H9 (cell line): ENCODE measurements at regions not wholly inside any gene's neighbourhood (a gene's known extent, or its start where the extent isn't known, plus 50 kb on each side); places are given as distances from the start of the nearest gene placed in this dataset.

Experiments used
- DNase-seq: peaks from one replicate; pipeline ENCODE4 v3.0.0-alpha.2; 2017
- H2AFZ ChIP-seq: one replicate; pipeline ENCODE4 v1.6.1; 2013; ENCODE audit warnings: mild to moderate bottlenecking, low read length, control low read depth, moderate library complexity
- H2AK5ac ChIP-seq: 2 replicates; pipeline ENCODE4 v1.6.1; 2013; ENCODE audit warnings: low read length, control low read depth, mixed read lengths; ENCODE audit not compliant: insufficient read length
- H2BK120ac ChIP-seq: one replicate; pipeline ENCODE4 v1.6.1; 2013; ENCODE audit warnings: low read depth, mild to moderate bottlenecking, low read length, control low read depth, inconsistent platforms; ENCODE audit not compliant: poor library complexity, severe bottlenecking
- H2BK12ac ChIP-seq: 2 replicates; pipeline ENCODE4 v1.6.1; 2013; ENCODE audit warnings: low read length, control low read depth, mixed read lengths, low read depth; ENCODE audit not compliant: insufficient read length
- H2BK15ac ChIP-seq: 2 replicates; pipeline ENCODE4 v1.6.1; 2013; ENCODE audit warnings: low read depth, low read length, control low read depth
- H2BK20ac ChIP-seq: one replicate; pipeline ENCODE4 v1.6.1; 2013; ENCODE audit warnings: low read depth, mild to moderate bottlenecking, low read length, control low read depth, inconsistent platforms; ENCODE audit not compliant: poor library complexity, severe bottlenecking
- H2BK5ac ChIP-seq: 2 replicates; pipeline ENCODE4 v1.6.1; 2013; ENCODE audit warnings: low read length, control low read depth, mixed read lengths; ENCODE audit not compliant: insufficient read length
- H3K14ac ChIP-seq: 2 replicates; pipeline ENCODE4 v1.6.1; 2013; ENCODE audit warnings: low read length, control low read depth; ENCODE audit not compliant: insufficient read depth
- H3K18ac ChIP-seq: 2 replicates; pipeline ENCODE4 v1.6.1; 2013; ENCODE audit warnings: low read depth, mild to moderate bottlenecking, mixed read lengths, low read length, control low read depth; ENCODE audit not compliant: insufficient read length
- H3K23ac ChIP-seq: 2 replicates; pipeline ENCODE4 v1.6.1; 2013; ENCODE audit warnings: low read length, control low read depth, mixed read lengths, low read depth; ENCODE audit not compliant: insufficient read length
- H3K23me2 ChIP-seq: 2 replicates; pipeline ENCODE4 v1.6.1; 2013; ENCODE audit warnings: low read depth, mild to moderate bottlenecking, mixed read lengths, low read length, control low read depth; ENCODE audit not compliant: insufficient read length, poor library complexity, severe bottlenecking
- H3K27ac ChIP-seq: 2 replicates; pipeline ENCODE4 v1.5.1; 2013; ENCODE audit warnings: low read length, control low read depth, mixed read lengths, low read depth; ENCODE audit not compliant: insufficient read length
- H3K27me3 ChIP-seq: 2 replicates; pipeline ENCODE4 v1.6.1; 2013; ENCODE audit warnings: low read length, control low read depth, inconsistent platforms; ENCODE audit not compliant: insufficient read depth
- H3K4ac ChIP-seq: 2 replicates; pipeline ENCODE4 v1.6.1; 2013; ENCODE audit warnings: low read depth, mild to moderate bottlenecking, control low read depth, inconsistent platforms, low read length, moderate library complexity
- H3K4me1 ChIP-seq: 2 replicates; pipeline ENCODE4 v1.6.1; 2013; ENCODE audit warnings: low read length, control low read depth, inconsistent platforms; ENCODE audit not compliant: insufficient read depth
- H3K4me2 ChIP-seq: 2 replicates; pipeline ENCODE4 v1.6.1; 2013; ENCODE audit warnings: low read length, control low read depth, mixed read lengths; ENCODE audit not compliant: insufficient read length, insufficient read depth
- H3K56ac ChIP-seq: 2 replicates; pipeline ENCODE4 v1.6.1; 2013; ENCODE audit warnings: low read depth, mild to moderate bottlenecking, mixed read lengths, low read length, control low read depth; ENCODE audit not compliant: insufficient read length
- H3K79me1 ChIP-seq: 2 replicates; pipeline ENCODE4 v1.6.1; 2013; ENCODE audit warnings: low read depth, mild to moderate bottlenecking, moderate library complexity, low read length, control low read depth, inconsistent platforms; ENCODE audit not compliant: insufficient read depth, poor library complexity, severe bottlenecking
- H3K79me2 ChIP-seq: 2 replicates; pipeline ENCODE4 v1.6.1; 2013; ENCODE audit warnings: low read length, control low read depth, inconsistent platforms; ENCODE audit not compliant: insufficient read depth
- H3K9ac ChIP-seq: 2 replicates; pipeline ENCODE4 v1.6.1; 2013; ENCODE audit warnings: low read length, control low read depth, mixed read lengths; ENCODE audit not compliant: insufficient read length; ENCODE audit errors: extremely low read depth
- H3K9me3 ChIP-seq: one replicate; pipeline ENCODE4 v1.6.1; 2013; ENCODE audit warnings: low read depth, low read length, inconsistent platforms; ENCODE audit not compliant: control insufficient read depth
- H3T11ph ChIP-seq: one replicate; pipeline ENCODE4 v1.6.1; 2013; ENCODE audit warnings: mild to moderate bottlenecking, low read length, control low read depth, inconsistent platforms
- H4K20me1 ChIP-seq: one replicate; pipeline ENCODE4 v1.6.1; 2013; ENCODE audit not compliant: control insufficient read depth, insufficient read length, insufficient read depth
- H4K5ac ChIP-seq: 2 replicates; pipeline ENCODE4 v1.6.1; 2013; ENCODE audit warnings: low read depth, mild to moderate bottlenecking, mixed read lengths, low read length, control low read depth; ENCODE audit not compliant: insufficient read length
- H4K8ac ChIP-seq: replicated peaks from 2 replicates; pipeline ENCODE4 v1.6.1; 2013; ENCODE audit warnings: low read length, control low read depth, mixed read lengths, low read depth; ENCODE audit not compliant: insufficient read length
- H4K91ac ChIP-seq: 2 replicates; pipeline ENCODE4 v1.6.1; 2013; ENCODE audit warnings: low read depth, mild to moderate bottlenecking, moderate library complexity, mixed read lengths, low read length, control low read depth; ENCODE audit not compliant: insufficient read length
- H3K27ac Mint-ChIP-seq, 3 experiments: 2 replicates in 2 of 3; 3 replicates in 1 of 3; pipeline ENCODE4 v1.8.0; 2020 to 2021; ENCODE audit warnings: mixed read lengths in 3 of 3, mild to moderate bottlenecking in 1 of 3, moderate library complexity in 1 of 3
- H3K27me3 Mint-ChIP-seq: 2 replicates; pipeline ENCODE4 v1.8.0; 2021; ENCODE audit warnings: low read depth, mild to moderate bottlenecking, moderate library complexity, mixed read lengths
- H3K36me3 Mint-ChIP-seq, 3 experiments: 2 replicates in 2 of 3; 3 replicates in 1 of 3; pipeline ENCODE4 v1.8.0; 2020 to 2021; ENCODE audit warnings: low read depth in 3 of 3, mixed read lengths in 3 of 3; ENCODE audit not compliant: insufficient read depth in 1 of 3
- H3K4me1 Mint-ChIP-seq, 2 experiments: 2 replicates each; pipeline ENCODE4 v1.8.0; 2020; ENCODE audit warnings: mixed read lengths in 2 of 2
- H3K4me3 Mint-ChIP-seq, 2 experiments: 2 replicates in 1 of 2; 3 replicates in 1 of 2; pipeline ENCODE4 v1.8.0; 2020 to 2021; ENCODE audit warnings: mild to moderate bottlenecking in 2 of 2, mixed read lengths in 2 of 2, moderate library complexity in 1 of 2
- H3K9me3 Mint-ChIP-seq, 2 experiments: 2 replicates in 1 of 2; 3 replicates in 1 of 2; pipeline ENCODE4 v1.8.0; 2020; ENCODE audit warnings: mild to moderate bottlenecking in 2 of 2, mixed read lengths in 2 of 2, moderate library complexity in 1 of 2
- WGBS: extraction: QIAGEN DNeasy Blood & Tissue Kit; methylation state at CpG from one replicate; pipeline ENCODE4 v1.1.7; 2013; ENCODE audit warnings: missing lambda C conversion rate, low lambda C conversion rate, mixed read lengths; ENCODE audit not compliant: insufficient read length; ENCODE audit errors: extremely low coverage; 5-methylcytosine and 5-hydroxymethylcytosine counted together
- TF ChIP-seq, protein P1 (sequence below): fragments of 200-600 bp; sonication (generic); conservative IDR thresholded peaks from 3 replicates; pipeline ENCODE4 v1.8.0; 2021; ENCODE audit warnings: antibody characterized with exemption, mild to moderate bottlenecking

DNA sequence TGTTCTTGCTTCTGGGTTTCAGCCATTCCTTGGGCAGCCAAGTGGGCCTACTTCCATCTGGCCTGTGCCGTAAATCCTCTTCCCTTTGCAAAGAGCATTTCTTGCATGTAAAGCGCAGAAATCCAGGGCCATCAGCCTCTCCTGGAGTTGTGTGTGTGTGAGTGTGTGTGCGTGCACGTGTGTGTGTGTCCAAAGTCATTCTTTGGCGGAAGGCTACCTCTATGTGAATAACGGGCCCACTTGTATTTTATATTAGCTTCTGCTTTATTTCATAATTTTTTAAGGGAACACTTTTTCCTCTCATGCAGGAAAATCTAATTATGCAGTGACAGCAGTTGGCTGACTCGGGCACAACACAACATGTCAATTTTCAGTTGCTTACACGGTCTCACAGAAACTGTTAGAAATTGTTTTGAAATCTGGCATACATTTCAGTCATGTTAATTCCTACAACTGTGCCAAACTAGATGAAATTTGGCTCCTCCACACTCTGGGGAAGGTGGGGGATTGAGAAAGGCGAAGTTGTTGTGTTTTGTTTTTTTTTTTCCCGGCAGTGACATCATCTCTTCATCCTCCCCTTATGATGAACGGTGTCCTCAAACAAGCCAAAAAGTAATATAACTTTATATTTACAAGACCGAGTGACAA is 223.7 kb upstream of the TSHZ2 start:
- H3K9me3 ChIP-seq, result no peaks in the 10 kb centered on the region
- Mint-ChIP-seq H3K27me3 (no peaks in the 10 kb centered on the region; the same call in 1 of the 2 replicates), H3K36me3 (no peaks in the 10 kb centered on the region), H3K4me1 (peaks cover 16 to 18% of the 10 kb centered on the region in 2 experiments), H3K27ac (no peak overlapping the region), H3K9me3 (no peaks in the 10 kb centered on the region), H3K4me3 (no peak overlapping the region)
- no peak overlapping the region for H3K4me2 ChIP-seq
- DNase-seq, result no peak
- no peak overlapping the region for H2AK5ac ChIP-seq
- H3K23me2 ChIP-seq, result no peaks in the 10 kb centered on the region
- H3K4me1 ChIP-seq, result no peaks in the 10 kb centered on the region
- H3K27me3 ChIP-seq, result no peaks in the 10 kb centered on the region
- H4K91ac ChIP-seq, result no peak overlapping the region
- no peak overlapping the region for H3K23ac ChIP-seq
- no peak overlapping the region for H2BK120ac ChIP-seq
- no peak overlapping the region for H2AFZ ChIP-seq
- TF ChIP-seq, protein P1, sequence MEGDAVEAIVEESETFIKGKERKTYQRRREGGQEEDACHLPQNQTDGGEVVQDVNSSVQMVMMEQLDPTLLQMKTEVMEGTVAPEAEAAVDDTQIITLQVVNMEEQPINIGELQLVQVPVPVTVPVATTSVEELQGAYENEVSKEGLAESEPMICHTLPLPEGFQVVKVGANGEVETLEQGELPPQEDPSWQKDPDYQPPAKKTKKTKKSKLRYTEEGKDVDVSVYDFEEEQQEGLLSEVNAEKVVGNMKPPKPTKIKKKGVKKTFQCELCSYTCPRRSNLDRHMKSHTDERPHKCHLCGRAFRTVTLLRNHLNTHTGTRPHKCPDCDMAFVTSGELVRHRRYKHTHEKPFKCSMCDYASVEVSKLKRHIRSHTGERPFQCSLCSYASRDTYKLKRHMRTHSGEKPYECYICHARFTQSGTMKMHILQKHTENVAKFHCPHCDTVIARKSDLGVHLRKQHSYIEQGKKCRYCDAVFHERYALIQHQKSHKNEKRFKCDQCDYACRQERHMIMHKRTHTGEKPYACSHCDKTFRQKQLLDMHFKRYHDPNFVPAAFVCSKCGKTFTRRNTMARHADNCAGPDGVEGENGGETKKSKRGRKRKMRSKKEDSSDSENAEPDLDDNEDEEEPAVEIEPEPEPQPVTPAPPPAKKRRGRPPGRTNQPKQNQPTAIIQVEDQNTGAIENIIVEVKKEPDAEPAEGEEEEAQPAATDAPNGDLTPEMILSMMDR, result no peak
- H3K56ac ChIP-seq, result no peak overlapping the region
- no peak overlapping the region for H3K18ac ChIP-seq
- H3K9ac ChIP-seq, result no peak overlapping the region
- WGBS, result no CpG with 5 or more reads among the region's 12 CpGs
- no peak overlapping the region for H3K27ac ChIP-seq
- H4K20me1 ChIP-seq, result no peaks in the 10 kb centered on the region
- no peak overlapping the region for H2BK20ac ChIP-seq
- no peak overlapping the region for H4K5ac ChIP-seq
- no peak overlapping the region for H2BK12ac ChIP-seq
- no peak overlapping the region for H2BK5ac ChIP-seq
- H3K4ac ChIP-seq, result no peak overlapping the region
- no peak overlapping the region for H3T11ph ChIP-seq
- no peak overlapping the region for H3K14ac ChIP-seq
- no peak overlapping the region for H4K8ac ChIP-seq
- H2BK15ac ChIP-seq, result no peak overlapping the region
- no peaks in the 10 kb centered on the region for H3K79me1 ChIP-seq
- H3K79me2 ChIP-seq, result no peaks in the 10 kb centered on the region
